LNCaP clone FGC (cell line): ENCODE measurements at regions not wholly inside any gene's neighbourhood (a gene's known extent, or its start where the extent isn't known, plus 50 kb on each side); places are given as distances from the start of the nearest gene placed in this dataset.
A peak's percentile ranks its signal among the peaks of the same experiment; 100 is the strongest.

Experiments
- DNase-seq: peaks from one replicate; pipeline ENCODE4 v3.0.0-alpha.2; 2011; ENCODE audit warnings: low read depth
- H3K4me3 ChIP-seq: 2 replicates; pipeline ENCODE4 v1.5.1; 2011; ENCODE audit warnings: mild to moderate bottlenecking, low read depth, low read length, control low read depth
- CTCF ChIP-seq: IDR thresholded peaks from 2 replicates; pipeline ENCODE4 v1.5.1; 2012; ENCODE audit warnings: mild to moderate bottlenecking; ENCODE audit not compliant: control insufficient read depth, insufficient read depth; ENCODE audit errors: extremely low read depth

GRCh38 chr10:65024886-65025285, 1503.7 kb downstream of the REEP3 start:
- no peak for TF ChIP-seq CTCF
- no peak for DNase-seq
- no peak overlapping the region for H3K4me3 ChIP-seq

GRCh38 chr10:65030263-65030662, 1509.1 kb downstream of the REEP3 start:
- no peak for DNase-seq
- no peak overlapping the region for H3K4me3 ChIP-seq
- no peak for TF ChIP-seq CTCF

- DNase-seq, result peak; percentile 23
- no peak for TF ChIP-seq CTCF
- no peak overlapping the region for H3K4me3 ChIP-seq
Measured at GRCh38 chr10:65032867-65033769, 1511.9 kb downstream of the REEP3 start.

- no peak for DNase-seq
- no peak for TF ChIP-seq CTCF
- no peak overlapping the region for H3K4me3 ChIP-seq
Measured at GRCh38 chr10:65033957-65034356, 1512.8 kb downstream of the REEP3 start.

- no peak for DNase-seq
- H3K4me3 ChIP-seq, result no peak overlapping the region
- no peak for TF ChIP-seq CTCF
Measured at GRCh38 chr10:65040796-65041195, 1519.6 kb downstream of the REEP3 start.

- H3K4me3 ChIP-seq, result no peak overlapping the region
- TF ChIP-seq CTCF, result no peak
Measured at GRCh38 chr10:65041307-65041706, 1520.1 kb downstream of the REEP3 start.

GRCh38 chr10:65042496-65042895, 1521.3 kb downstream of the REEP3 start:
- no peak for TF ChIP-seq CTCF
- no peak for DNase-seq
- no peak overlapping the region for H3K4me3 ChIP-seq

More at GRCh38 chr10:65041307-65041706, 1520.1 kb downstream of the REEP3 start:
- no peak for DNase-seq
